Lower leg skin (tissue), 3 donors: ENCODE measurements at regions not wholly inside any gene's neighbourhood (a gene's known extent, or its start where the extent isn't known, plus 50 kb on each side); places are given as distances from the start of the nearest gene placed in this dataset.

Experiments
- CTCF ChIP-seq, 3 donors: fragments of 450-650 bp; IDR thresholded peaks; one replicate each; pipeline ENCODE4 v1.5.1; 2016; ENCODE audit warnings: antibody characterized with exemption in 3 of 3, mild to moderate bottlenecking in 3 of 3, moderate library complexity in 2 of 3
- POLR2A ChIP-seq, 2 donors: fragments of 450-650 bp; IDR thresholded peaks; one replicate each; pipeline ENCODE4 v1.6.1; 2016 to 2017; ENCODE audit warnings: antibody characterized with exemption in 2 of 2, mild to moderate bottlenecking in 1 of 2, moderate library complexity in 1 of 2

- no peak for TF ChIP-seq CTCF (IDR thresholded peaks at IDR 0.05)
- no peak for TF ChIP-seq POLR2A (IDR thresholded peaks at IDR 0.05)
Observed at GRCh38 chr9:13414349-13414748, 134.9 kb upstream of the MPDZ start.
